MM.1S (cell line): ENCODE measurements at regions not wholly inside any gene's neighbourhood (a gene's known extent, or its start where the extent isn't known, plus 50 kb on each side); places are given as distances from the start of the nearest gene placed in this dataset.
"Not testable (repeated sequence)": the region's sequence is repeated elsewhere in the genome, so short reads cannot be mapped to it uniquely, and the experiment has no call there.

Experiments
- DNase-seq: peaks from one replicate; pipeline ENCODE4 v3.0.0-alpha.2; 2015
- H2AFZ ChIP-seq: fragments of 300-600 bp; sonication (generic); 2 replicates; pipeline ENCODE4 v1.6.0; 2016; ENCODE audit warnings: antibody characterized with exemption, low read length
- H3F3A ChIP-seq: fragments of 300-600 bp; sonication (generic); 2 replicates; pipeline ENCODE4 v1.6.1; 2016; ENCODE audit warnings: mild to moderate bottlenecking, antibody characterized with exemption, low read length, moderate library complexity, mixed read lengths; ENCODE audit not compliant: insufficient read depth
- H3K27ac ChIP-seq: fragments of 300-600 bp; sonication (generic); 2 replicates; pipeline ENCODE4 v1.5.1; 2016; ENCODE audit warnings: mild to moderate bottlenecking, low read length
- H3K27me3 ChIP-seq: fragments of 300-600 bp; sonication (generic); replicated peaks from 2 replicates; pipeline ENCODE4 v1.6.0; 2016; ENCODE audit warnings: low read length; ENCODE audit not compliant: insufficient read depth
- H3K36me3 ChIP-seq: fragments of 300-600 bp; sonication (generic); replicated peaks from 2 replicates; pipeline ENCODE4 v1.6.1; 2016; ENCODE audit warnings: mild to moderate bottlenecking, low read length, mixed read lengths; ENCODE audit not compliant: insufficient read depth
- H3K4me1 ChIP-seq: fragments of 300-600 bp; sonication (generic); 2 replicates; pipeline ENCODE4 v1.6.1; 2016; ENCODE audit warnings: low read length, mixed read lengths
- H3K4me2 ChIP-seq: fragments of 300-600 bp; sonication (generic); 2 replicates; pipeline ENCODE4 v1.6.0; 2016; ENCODE audit warnings: low read depth, low read length
- H3K4me3 ChIP-seq: fragments of 300-600 bp; sonication (generic); 2 replicates; pipeline ENCODE4 v1.5.1; 2016; ENCODE audit warnings: low read length, mixed read lengths
- H3K79me2 ChIP-seq: fragments of 300-600 bp; sonication (generic); 2 replicates; pipeline ENCODE4 v1.6.1; 2016; ENCODE audit warnings: mixed run types, low read length, mixed read lengths
- H3K9ac ChIP-seq: fragments of 300-600 bp; sonication (generic); 2 replicates; pipeline ENCODE4 v1.6.1; 2016; ENCODE audit warnings: low read length, mixed read lengths
- H3K9me2 ChIP-seq: fragments of 300-600 bp; sonication (generic); replicated peaks from 2 replicates; pipeline ENCODE4 v1.6.1; 2016; ENCODE audit warnings: mild to moderate bottlenecking, low read length, mixed read lengths; ENCODE audit not compliant: insufficient read depth
- H3K9me3 ChIP-seq: fragments of 300-600 bp; sonication (generic); replicated peaks from 2 replicates; pipeline ENCODE4 v1.6.1; 2016; ENCODE audit warnings: mild to moderate bottlenecking, low read length, mixed read lengths; ENCODE audit not compliant: insufficient read depth
- H4K20me1 ChIP-seq: fragments of 300-600 bp; sonication (generic); 2 replicates; pipeline ENCODE4 v1.6.1; 2016; ENCODE audit warnings: mild to moderate bottlenecking, low read length, moderate library complexity, mixed read lengths; ENCODE audit not compliant: insufficient read depth
- EZH2 ChIP-seq: fragments of 300-600 bp; sonication (generic); optimal IDR thresholded peaks from 2 replicates; pipeline ENCODE3; 2017; ENCODE audit warnings: low read depth, mild to moderate bottlenecking, antibody characterized with exemption, low read length, mixed read lengths
- EZH2phosphoT487 ChIP-seq: fragments of 300-600 bp; sonication (generic); IDR thresholded peaks from 2 replicates; pipeline ENCODE4 v1.6.1; 2018; ENCODE audit warnings: antibody characterized with exemption, low read length
- TF ChIP-seq, protein P1 (sequence below): fragments of 300-600 bp; sonication (generic); IDR thresholded peaks from 2 replicates; pipeline ENCODE4 v1.5.1; 2016; ENCODE audit warnings: antibody characterized with exemption, low read length, mixed read lengths

DNA sequence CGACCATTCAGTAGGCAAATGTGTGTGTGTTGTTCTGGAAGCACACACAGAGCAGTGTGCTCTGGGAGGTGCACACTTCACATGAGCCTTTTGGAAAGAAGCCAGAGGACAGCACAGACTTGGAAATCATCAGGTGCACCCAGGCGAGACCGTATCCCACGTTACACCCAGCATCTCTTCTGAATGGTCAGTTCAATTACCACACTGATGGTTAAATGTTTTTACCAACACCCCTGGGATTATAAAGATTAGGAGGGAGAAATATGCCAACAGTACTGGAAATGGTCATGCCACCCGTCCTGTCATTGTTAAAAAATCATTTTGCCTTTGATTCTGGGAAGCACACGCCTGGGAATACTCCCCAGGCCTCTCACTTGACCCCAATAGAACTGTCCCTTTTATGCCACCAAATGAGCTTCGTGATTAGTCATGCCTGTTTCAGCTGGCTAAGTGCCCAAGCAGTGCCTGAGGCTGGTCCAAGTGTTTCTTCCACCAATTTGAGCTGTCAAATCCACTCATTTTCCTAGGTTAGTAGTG is 183.7 kb downstream of the NRP2 start:
- H3K4me2 ChIP-seq = no peak overlapping the region
- no peak overlapping the region for H2AFZ ChIP-seq
- no peak for DNase-seq
- H3K9ac ChIP-seq = no peak overlapping the region
- H4K20me1 ChIP-seq = no peaks in the 10 kb centered on the region
- no peaks in the 10 kb centered on the region for H3K36me3 ChIP-seq
- H3K27me3 ChIP-seq = no peaks in the 10 kb centered on the region
- H3K4me1 ChIP-seq = no peaks in the 10 kb centered on the region
- H3K79me2 ChIP-seq = no peaks in the 10 kb centered on the region
- TF ChIP-seq, protein P1, sequence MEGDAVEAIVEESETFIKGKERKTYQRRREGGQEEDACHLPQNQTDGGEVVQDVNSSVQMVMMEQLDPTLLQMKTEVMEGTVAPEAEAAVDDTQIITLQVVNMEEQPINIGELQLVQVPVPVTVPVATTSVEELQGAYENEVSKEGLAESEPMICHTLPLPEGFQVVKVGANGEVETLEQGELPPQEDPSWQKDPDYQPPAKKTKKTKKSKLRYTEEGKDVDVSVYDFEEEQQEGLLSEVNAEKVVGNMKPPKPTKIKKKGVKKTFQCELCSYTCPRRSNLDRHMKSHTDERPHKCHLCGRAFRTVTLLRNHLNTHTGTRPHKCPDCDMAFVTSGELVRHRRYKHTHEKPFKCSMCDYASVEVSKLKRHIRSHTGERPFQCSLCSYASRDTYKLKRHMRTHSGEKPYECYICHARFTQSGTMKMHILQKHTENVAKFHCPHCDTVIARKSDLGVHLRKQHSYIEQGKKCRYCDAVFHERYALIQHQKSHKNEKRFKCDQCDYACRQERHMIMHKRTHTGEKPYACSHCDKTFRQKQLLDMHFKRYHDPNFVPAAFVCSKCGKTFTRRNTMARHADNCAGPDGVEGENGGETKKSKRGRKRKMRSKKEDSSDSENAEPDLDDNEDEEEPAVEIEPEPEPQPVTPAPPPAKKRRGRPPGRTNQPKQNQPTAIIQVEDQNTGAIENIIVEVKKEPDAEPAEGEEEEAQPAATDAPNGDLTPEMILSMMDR = no peak
- TF ChIP-seq EZH2phosphoT487 (no peak), EZH2 (no peak)
- H3K9me2 ChIP-seq = no peaks in the 10 kb centered on the region
- no peaks in the 10 kb centered on the region for H3F3A ChIP-seq
- H3K27ac ChIP-seq = no peak overlapping the region
- H3K9me3 ChIP-seq = no peaks in the 10 kb centered on the region
- H3K4me3 ChIP-seq = no peak overlapping the region

GRCh38 chr2:205865056-205865455 is 182.8 kb downstream of the NRP2 start:
- H2AFZ ChIP-seq = no peak overlapping the region
- DNase-seq = no peak

DNA sequence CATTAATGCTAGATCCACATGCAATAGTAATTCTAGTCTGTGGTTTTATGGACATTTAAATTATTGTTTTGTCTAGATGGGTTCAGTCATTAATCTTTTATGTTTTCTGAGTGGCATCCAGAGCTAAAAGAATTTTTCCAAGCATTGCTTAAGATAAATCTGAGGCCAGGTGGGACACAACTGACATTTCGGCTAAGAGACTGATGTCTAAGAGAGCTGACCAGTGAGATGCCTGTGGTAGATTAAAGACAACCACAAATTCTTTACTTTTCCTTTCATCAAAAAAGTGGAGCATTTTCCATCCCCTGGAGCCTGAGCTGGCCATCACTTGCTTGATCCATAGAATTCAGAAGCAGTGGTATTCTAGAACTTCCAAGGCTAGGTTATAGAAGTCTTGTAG is 182.2 kb downstream of the NRP2 start:
- Histone ChIP-seq H4K20me1 (no peaks in the 10 kb centered on the region), H3K4me2 (no peak overlapping the region), H2AFZ (no peak overlapping the region), H3F3A (no peaks in the 10 kb centered on the region), H3K36me3 (no peaks in the 10 kb centered on the region), H3K4me3 (no peak overlapping the region), H3K9ac (no peak overlapping the region), H3K27me3 (no peaks in the 10 kb centered on the region), H3K9me3 (no peaks in the 10 kb centered on the region), H3K4me1 (no peaks in the 10 kb centered on the region), H3K27ac (no peak overlapping the region), H3K9me2 (no peaks in the 10 kb centered on the region), H3K79me2 (no peaks in the 10 kb centered on the region)
- TF ChIP-seq, protein P1 = no peak
- no peak for TF ChIP-seq EZH2phosphoT487
- no peak for TF ChIP-seq EZH2
- DNase-seq = no peak

More at GRCh38 chr2:205865056-205865455, 182.8 kb downstream of the NRP2 start:
- Histone ChIP-seq H3K4me1 (no peaks in the 10 kb centered on the region), H3K27ac (no peak overlapping the region), H3K27me3 (no peaks in the 10 kb centered on the region), H4K20me1 (no peaks in the 10 kb centered on the region), H3F3A (no peaks in the 10 kb centered on the region), H3K36me3 (no peaks in the 10 kb centered on the region), H3K9ac (no peak overlapping the region), H3K4me3 (no peak overlapping the region), H3K4me2 (no peak overlapping the region), H3K9me3 (no peaks in the 10 kb centered on the region), H3K9me2 (no peaks in the 10 kb centered on the region), H3K79me2 (no peaks in the 10 kb centered on the region)
- TF ChIP-seq EZH2phosphoT487 (no peak), EZH2 (no peak)
- TF ChIP-seq, protein P1 = no peak

GRCh38 chr2:205862761-205863160 is 180.5 kb downstream of the NRP2 start:
- H3K27me3 ChIP-seq = not testable (repeated sequence)

More at GRCh38 chr2:205862761-205863160, 180.5 kb downstream of the NRP2 start:
- not testable (repeated sequence) for H3K4me1 ChIP-seq, H3K9ac ChIP-seq, H3K9me3 ChIP-seq, H3K4me2 ChIP-seq, H3K9me2 ChIP-seq, H3K36me3 ChIP-seq, H3K27ac ChIP-seq, H3F3A ChIP-seq, DNase-seq, H3K79me2 ChIP-seq, H2AFZ ChIP-seq, H3K4me3 ChIP-seq, H4K20me1 ChIP-seq
